Endothelial cell (in vitro differentiated cells): ENCODE measurements at regions not wholly inside any gene's neighbourhood (a gene's known extent, or its start where the extent isn't known, plus 50 kb on each side); places are given as distances from the start of the nearest gene placed in this dataset.

ENCODE experiments used
- DNase-seq: peaks from one replicate; pipeline ENCODE4 v3.0.0; 2021; ENCODE audit warnings: low spot score
- H3K27ac Mint-ChIP-seq: one replicate; pipeline ENCODE4 v1.8.0; 2021; ENCODE audit warnings: mixed read lengths, inconsistent platforms; ENCODE audit not compliant: unreplicated experiment
- H3K27me3 Mint-ChIP-seq: one replicate; pipeline ENCODE4 v1.8.0; 2021; ENCODE audit warnings: mild to moderate bottlenecking, moderate library complexity, mixed read lengths, inconsistent platforms; ENCODE audit not compliant: unreplicated experiment
- H3K36me3 Mint-ChIP-seq: one replicate; pipeline ENCODE4 v1.8.0; 2021; ENCODE audit warnings: mild to moderate bottlenecking, low read depth, mixed read lengths, inconsistent platforms; ENCODE audit not compliant: unreplicated experiment
- H3K4me1 Mint-ChIP-seq: one replicate; pipeline ENCODE4 v1.8.0; 2021; ENCODE audit warnings: mild to moderate bottlenecking, mixed read lengths, inconsistent platforms; ENCODE audit not compliant: unreplicated experiment
- H3K4me3 Mint-ChIP-seq: one replicate; pipeline ENCODE4 v1.8.0; 2021; ENCODE audit warnings: mild to moderate bottlenecking, mixed read lengths, inconsistent platforms; ENCODE audit not compliant: unreplicated experiment
- H3K9me3 Mint-ChIP-seq: one replicate; pipeline ENCODE4 v1.8.0; 2021; ENCODE audit warnings: mixed read lengths, inconsistent platforms; ENCODE audit not compliant: unreplicated experiment
- CTCF ChIP-seq: fragments of 200-600 bp; sonication (generic); IDR thresholded peaks from one replicate; pipeline ENCODE4 v1.5.0; 2021; ENCODE audit warnings: antibody characterized with exemption; ENCODE audit not compliant: unreplicated experiment

GRCh38 chr7:155883491-155884224, 71.4 kb upstream of the SHH start:
- H3K9me3 Mint-ChIP-seq = no peaks in the 10 kb centered on the region
- peaks cover 12% of the 10 kb centered on the region for H3K27me3 Mint-ChIP-seq
- peaks cover 30% of the 10 kb centered on the region for H3K4me1 Mint-ChIP-seq
- no peak for DNase-seq
- H3K27ac Mint-ChIP-seq = peak overlapping the region; percentile 39
- no peak for TF ChIP-seq CTCF
- H3K36me3 Mint-ChIP-seq = peaks cover 8% of the 10 kb centered on the region
- no peak overlapping the region for H3K4me3 Mint-ChIP-seq

- no peak for TF ChIP-seq CTCF
- peaks cover 9% of the 10 kb centered on the region for H3K27me3 Mint-ChIP-seq
- H3K36me3 Mint-ChIP-seq = peaks cover 4% of the 10 kb centered on the region
- no peak for DNase-seq
- peaks cover 30% of the 10 kb centered on the region for H3K4me1 Mint-ChIP-seq
- no peaks in the 10 kb centered on the region for H3K9me3 Mint-ChIP-seq
- H3K27ac Mint-ChIP-seq = no peak overlapping the region
- H3K4me3 Mint-ChIP-seq = no peak overlapping the region
Measured at GRCh38 chr7:155882596-155882995, 70.3 kb upstream of the SHH start.

GRCh38 chr7:155881471-155882350, 69.4 kb upstream of the SHH start:
- Mint-ChIP-seq H3K9me3 (no peaks in the 10 kb centered on the region), H3K4me1 (peaks cover 30% of the 10 kb centered on the region), H3K36me3 (peaks cover 4% of the 10 kb centered on the region), H3K4me3 (no peak overlapping the region), H3K27me3 (peaks cover 8% of the 10 kb centered on the region), H3K27ac (no peak overlapping the region)
- no peak for DNase-seq
- TF ChIP-seq CTCF = no peak

- Mint-ChIP-seq H3K4me3 (no peak overlapping the region), H3K36me3 (no peaks in the 10 kb centered on the region), H3K27me3 (peaks cover 3% of the 10 kb centered on the region), H3K4me1 (peaks cover 24% of the 10 kb centered on the region), H3K27ac (no peak overlapping the region), H3K9me3 (no peaks in the 10 kb centered on the region)
- no peak for TF ChIP-seq CTCF
- no peak for DNase-seq
Measured at GRCh38 chr7:155880721-155881120, 68.5 kb upstream of the SHH start.

- no peaks in the 10 kb centered on the region for H3K36me3 Mint-ChIP-seq
- TF ChIP-seq CTCF = no peak
- no peaks in the 10 kb centered on the region for H3K9me3 Mint-ChIP-seq
Measured at GRCh38 chr7:155879592-155879991, 67.3 kb upstream of the SHH start.

More at GRCh38 chr7:155879592-155879991, 67.3 kb upstream of the SHH start:
- H3K27ac Mint-ChIP-seq = no peak overlapping the region
- H3K27me3 Mint-ChIP-seq = no peaks in the 10 kb centered on the region
- DNase-seq = no peak
- peaks cover 16% of the 10 kb centered on the region for H3K4me1 Mint-ChIP-seq
- no peak overlapping the region for H3K4me3 Mint-ChIP-seq
